K562 (cell line): ENCODE measurements at regions not wholly inside any gene's neighbourhood (a gene's known extent, or its start where the extent isn't known, plus 50 kb on each side); places are given as distances from the start of the nearest gene placed in this dataset.

Source experiments
- ATAC-seq: fragments of 200-7000 bp; cut with Tn5 transposase; 3 replicates; pipeline ENCODE4 v1.9.1; 2020; ENCODE audit warnings: moderate library complexity
- BruUV-seq: library from RNA; stranded (reverse); fragments of 400-500 nt; replicated peaks from 2 replicates; lab custom pipeline; 2021; lab: Mats Ljungman, UMichigan
- CTCF ChIA-PET: fragments of 300-600 bp; formaldehyde crosslinking; extraction: SDS; loops from one replicate; lab custom pipeline; 2021; ENCODE audit warnings: low intra/inter-chr PET ratio; lab: Yijun Ruan, JAX
- POLR2A ChIA-PET: fragments of 300-600, 350-650 bp; sonication (Branson Sonifier 250); formaldehyde crosslinking; extraction: SDS; loops from one replicate; lab custom pipeline; 2021; ENCODE audit warnings: antibody characterized with exemption, inconsistent platforms; lab: Yijun Ruan, JAX
- DNase-seq, 4 experiments: peaks; one replicate each; pipeline versions ENCODE4 v3.0.0 to v3.0.0-alpha.2; 2011 to 2018; ENCODE audit warnings: low spot score in 3 of 4, mixed read lengths in 3 of 4; ENCODE audit errors: extremely low read depth in 1 of 4
- FAIRE-seq: peaks from 2 replicates; lab custom pipeline; 2011; peaks lifted over from hg19 to GRCh38; lab: Jason Lieb, UNC
- H2AFZ ChIP-seq: 2 replicates; pipeline ENCODE4 v1.6.0; 2011; ENCODE audit warnings: low read depth, low read length, control low read depth, inconsistent platforms
- H3K27ac ChIP-seq: fragments of 200-600 bp; 3 replicates; pipeline ENCODE4 v1.8.0; 2011; ENCODE audit warnings: low read depth, mild to moderate bottlenecking, control low read depth, inconsistent platforms, low read length, moderate library complexity, mixed read lengths; ENCODE audit errors: extremely low read depth
- H3K27me3 ChIP-seq, 2 experiments: fragments of 300-600 bp in 1 of 2; 2 replicates in 1 of 2; 3 replicates in 1 of 2; pipeline versions ENCODE4 v1.6.0 to v1.8.0; 2011; ENCODE audit warnings: inconsistent platforms in 2 of 2, low read length in 2 of 2, mild to moderate bottlenecking in 1 of 2, mixed read lengths in 1 of 2, moderate library complexity in 1 of 2; ENCODE audit not compliant: control insufficient read depth in 2 of 2, insufficient read depth in 2 of 2
- H3K36me3 ChIP-seq: fragments of 300-600 bp; 3 replicates; pipeline ENCODE4 v1.8.0; 2011; ENCODE audit warnings: mild to moderate bottlenecking, low read length, inconsistent platforms; ENCODE audit not compliant: control insufficient read depth, insufficient read depth
- H3K4me1 ChIP-seq, 2 experiments: fragments of 200-600 bp in 1 of 2; replicated peaks in 1 of 2; 2 replicates in 1 of 2; 3 replicates in 1 of 2; pipeline versions ENCODE4 v1.5.1 to v1.8.0; 2011; ENCODE audit warnings: inconsistent platforms in 2 of 2, low read length in 2 of 2, mild to moderate bottlenecking in 1 of 2, mixed read lengths in 1 of 2, moderate library complexity in 1 of 2; ENCODE audit not compliant: control insufficient read depth in 2 of 2, insufficient read depth in 2 of 2
- H3K4me2 ChIP-seq: 2 replicates; pipeline ENCODE4 v1.6.1; 2011; ENCODE audit warnings: low read length, control low read depth, inconsistent platforms, mixed read lengths; ENCODE audit not compliant: insufficient read depth
- H3K4me3 ChIP-seq: fragments of 200-600 bp; sonication (generic), shearing (Covaris generic); 2 replicates; pipeline ENCODE4 v1.5.1; 2016; ENCODE audit warnings: control low read depth, inconsistent platforms
- H3K79me2 ChIP-seq: fragments of 200-600 bp; 3 replicates; pipeline ENCODE4 v1.8.0; 2011; ENCODE audit warnings: low read length, inconsistent platforms; ENCODE audit not compliant: control insufficient read depth, insufficient read depth
- H3K9ac ChIP-seq, 2 experiments: 2 replicates each; pipeline versions ENCODE4 v1.6.0 to v1.6.1; 2011; ENCODE audit warnings: low read depth in 2 of 2, low read length in 2 of 2, control low read depth in 1 of 2, inconsistent platforms in 1 of 2, mild to moderate bottlenecking in 1 of 2, mixed read lengths in 1 of 2; ENCODE audit not compliant: insufficient read depth in 1 of 2
- H3K9me1 ChIP-seq: one replicate; pipeline ENCODE4 v1.6.0; 2011; ENCODE audit warnings: inconsistent platforms, mild to moderate bottlenecking, low read length, moderate library complexity; ENCODE audit not compliant: control insufficient read depth, insufficient read depth
- H3K9me3 ChIP-seq: replicated peaks from 2 replicates; pipeline ENCODE4 v1.5.1; 2011; ENCODE audit warnings: low read depth, low read length, inconsistent platforms; ENCODE audit not compliant: control insufficient read depth, insufficient read depth
- H4K20me1 ChIP-seq: replicated peaks from 2 replicates; pipeline ENCODE4 v1.6.1; 2011; ENCODE audit warnings: low read length, inconsistent platforms, mixed read lengths; ENCODE audit not compliant: control insufficient read depth, insufficient read depth
- DACH1 ChIP-seq: fragments of 450-650 bp; IDR thresholded peaks from 2 replicates; pipeline ENCODE4 v1.6.1; 2018; ENCODE audit not compliant: partially characterized antibody
- POLR2B ChIP-seq: fragments of 450-650 bp; IDR thresholded peaks from 2 replicates; pipeline ENCODE4 v1.6.1; 2018; ENCODE audit warnings: low read depth; ENCODE audit not compliant: partially characterized antibody
- RBM22 ChIP-seq: fragments of 200-400 bp; formaldehyde crosslinking; IDR thresholded peaks from 2 replicates; pipeline ENCODE4 v1.6.1; 2018; ENCODE audit warnings: low read length, low read depth; ENCODE audit not compliant: poor library complexity, severe bottlenecking
- SRF ChIP-seq, 2 experiments: fragments of 250-450, 450-650 bp in 1 of 2; sonication (Bioruptor Pico) in 1 of 2; sonication (generic) in 1 of 2; formaldehyde crosslinking; IDR thresholded peaks; 2 replicates each; pipeline versions ENCODE4 v1.5.0 to v1.5.1; 2020 to 2022; ENCODE audit warnings: mild to moderate bottlenecking in 1 of 2, missing genetic modification reagents in 1 of 2
- TCF3 ChIP-seq: sonication (generic); formaldehyde crosslinking; IDR thresholded peaks from 2 replicates; pipeline ENCODE4 v1.4.0; 2020; ENCODE audit warnings: mild to moderate bottlenecking, missing genetic modification reagents
- ZNF253 ChIP-seq: fragments of 250-450 bp; sonication (Bioruptor Pico); conservative IDR thresholded peaks from 2 replicates; pipeline ENCODE4 v1.6.1; 2021; ENCODE audit warnings: mild to moderate bottlenecking
- ZNF318 ChIP-seq, 2 experiments: fragments of 450-650 bp; IDR thresholded peaks; 2 replicates each; pipeline ENCODE4 v1.6.1; 2016; ENCODE audit warnings: mild to moderate bottlenecking in 2 of 2, borderline replicate concordance in 1 of 2, low read depth in 1 of 2, moderate library complexity in 1 of 2
- WGBS: fragments of 100-300 bp; shearing (Covaris generic); methylation state at CpG from one replicate; pipeline ENCODE4 v1.1.6; 2016; ENCODE audit warnings: low coverage, mixed read lengths; ENCODE audit not compliant: insufficient coverage; ENCODE audit errors: missing lambda C conversion rate; 5-methylcytosine and 5-hydroxymethylcytosine counted together
- in situ Hi-C: fragments of 300-500 bp; cut with MboI; formaldehyde crosslinking; loops from 4 replicates; pipeline ENCODE4 v1.15.0; 2018; ENCODE audit warnings: inconsistent platforms, mixed read lengths
- intact Hi-C: fragments of 100-400 bp; cut with micrococcal nuclease; formaldehyde crosslinking; loops from 2 replicates; pipeline ENCODE4 v1.14.2; 2022
- TF ChIP-seq, protein P1 (sequence below): fragments of 450-650 bp; IDR thresholded peaks from 2 replicates; pipeline ENCODE4 v1.6.1; 2017; ENCODE audit warnings: antibody characterized with exemption, mild to moderate bottlenecking

DNA sequence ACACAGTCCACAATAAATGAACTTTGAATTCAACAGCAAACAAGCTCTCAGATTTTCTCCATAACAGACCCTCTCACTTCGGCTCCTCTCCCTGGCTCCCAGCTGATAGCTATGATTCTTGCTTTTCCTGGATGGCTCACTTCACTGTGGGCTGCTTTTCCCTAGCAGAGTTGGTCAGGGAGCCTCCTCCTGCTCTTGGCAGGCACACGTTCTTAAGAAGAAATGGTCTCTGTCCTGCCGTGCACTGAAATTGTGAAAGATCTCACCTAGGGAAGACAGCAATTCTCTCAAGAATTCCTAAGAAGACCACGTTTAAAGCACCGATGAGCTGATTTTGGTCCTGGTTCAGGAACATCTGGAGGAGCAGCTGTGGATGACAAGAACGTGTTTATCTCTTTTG, 148.5 kb upstream of the KCNK2 start:
- no peak overlapping the region for H3K4me3 ChIP-seq
- no peaks in the 10 kb centered on the region for H3K36me3 ChIP-seq
- no peaks in the 10 kb centered on the region for H3K9me3 ChIP-seq
- CTCF ChIA-PET: no interaction called here
- H4K20me1 ChIP-seq: no peaks in the 10 kb centered on the region
- no peak for FAIRE-seq
- no peak overlapping the region for H3K4me2 ChIP-seq
- H3K27me3 ChIP-seq: no peaks in the 10 kb centered on the region
- ATAC-seq: no peak
- no peaks in the 10 kb centered on the region for H3K9me1 ChIP-seq
- no peak overlapping the region for H3K9ac ChIP-seq
- in situ Hi-C loops (no loop called here), intact Hi-C loops (no loop called here)
- no TSS peak for BruUV-seq
- no peak for DNase-seq
- 10% methylated on average over 6 of the region's 6 CpGs for WGBS
- H3K27ac ChIP-seq: no peak overlapping the region
- no peak overlapping the region for H2AFZ ChIP-seq
- POLR2A ChIA-PET: interaction anchor here (0.6 kb wide), 1 partner anchor 26 kb away, joined by 3 read pairs; no protein-coding TSS in a partner anchor
- no peaks in the 10 kb centered on the region; a peak in 1 of 5 replicates for H3K4me1 ChIP-seq
- H3K79me2 ChIP-seq: no peaks in the 10 kb centered on the region
- TF ChIP-seq RBM22 (no peak), ZNF318 (IDR thresholded peaks at IDR 0.05; ENCODE audit: borderline replicate concordance in 1 of 2, low read depth in 1 of 2) (no peak), SRF (CRISPR knock-in tag; IDR thresholded peaks at IDR 0.05) (no peak), TCF3 (no peak), POLR2B (no peak), ZNF253 (CRISPR knock-in tag) (no peak), DACH1 (no peak)
- TF ChIP-seq, protein P1, sequence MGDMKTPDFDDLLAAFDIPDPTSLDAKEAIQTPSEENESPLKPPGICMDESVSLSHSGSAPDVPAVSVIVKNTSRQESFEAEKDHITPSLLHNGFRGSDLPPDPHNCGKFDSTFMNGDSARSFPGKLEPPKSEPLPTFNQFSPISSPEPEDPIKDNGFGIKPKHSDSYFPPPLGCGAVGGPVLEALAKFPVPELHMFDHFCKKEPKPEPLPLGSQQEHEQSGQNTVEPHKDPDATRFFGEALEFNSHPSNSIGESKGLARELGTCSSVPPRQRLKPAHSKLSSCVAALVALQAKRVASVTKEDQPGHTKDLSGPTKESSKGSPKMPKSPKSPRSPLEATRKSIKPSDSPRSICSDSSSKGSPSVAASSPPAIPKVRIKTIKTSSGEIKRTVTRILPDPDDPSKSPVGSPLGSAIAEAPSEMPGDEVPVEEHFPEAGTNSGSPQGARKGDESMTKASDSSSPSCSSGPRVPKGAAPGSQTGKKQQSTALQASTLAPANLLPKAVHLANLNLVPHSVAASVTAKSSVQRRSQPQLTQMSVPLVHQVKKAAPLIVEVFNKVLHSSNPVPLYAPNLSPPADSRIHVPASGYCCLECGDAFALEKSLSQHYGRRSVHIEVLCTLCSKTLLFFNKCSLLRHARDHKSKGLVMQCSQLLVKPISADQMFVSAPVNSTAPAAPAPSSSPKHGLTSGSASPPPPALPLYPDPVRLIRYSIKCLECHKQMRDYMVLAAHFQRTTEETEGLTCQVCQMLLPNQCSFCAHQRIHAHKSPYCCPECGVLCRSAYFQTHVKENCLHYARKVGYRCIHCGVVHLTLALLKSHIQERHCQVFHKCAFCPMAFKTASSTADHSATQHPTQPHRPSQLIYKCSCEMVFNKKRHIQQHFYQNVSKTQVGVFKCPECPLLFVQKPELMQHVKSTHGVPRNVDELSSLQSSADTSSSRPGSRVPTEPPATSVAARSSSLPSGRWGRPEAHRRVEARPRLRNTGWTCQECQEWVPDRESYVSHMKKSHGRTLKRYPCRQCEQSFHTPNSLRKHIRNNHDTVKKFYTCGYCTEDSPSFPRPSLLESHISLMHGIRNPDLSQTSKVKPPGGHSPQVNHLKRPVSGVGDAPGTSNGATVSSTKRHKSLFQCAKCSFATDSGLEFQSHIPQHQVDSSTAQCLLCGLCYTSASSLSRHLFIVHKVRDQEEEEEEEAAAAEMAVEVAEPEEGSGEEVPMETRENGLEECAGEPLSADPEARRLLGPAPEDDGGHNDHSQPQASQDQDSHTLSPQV: no peak
